CD4-positive, alpha-beta memory T cell (primary cell): ENCODE measurements at regions not wholly inside any gene's neighbourhood (a gene's known extent, or its start where the extent isn't known, plus 50 kb on each side); places are given as distances from the start of the nearest gene placed in this dataset.
A peak's percentile ranks its signal among the peaks of the same experiment; 100 is the strongest.

Source experiments
- CTCF ChIA-PET: fragments of 350-600 bp; sonication (Branson Sonifier 250); formaldehyde crosslinking; loops from one replicate; lab custom pipeline; 2021; ENCODE audit warnings: inconsistent platforms; ENCODE audit not compliant: partially characterized antibody; lab: Charles Lee
- POLR2A ChIA-PET: fragments of 350-600 bp; sonication (Branson Sonifier 250); formaldehyde crosslinking; loops from one replicate; lab custom pipeline; 2021; ENCODE audit not compliant: partially characterized antibody; lab: Charles Lee
- DNase-seq, 5 donors: peaks; one replicate each; pipeline versions ENCODE4 v3.0.0 to v3.0.0-alpha.2; 2020 to 2022; ENCODE audit warnings: mixed read lengths in 1 of 5
- H3K27ac ChIP-seq: one replicate; pipeline ENCODE4 v1.7.0; 2013; ENCODE audit warnings: low read depth, low read length
- H3K27me3 ChIP-seq: 2 replicates; pipeline ENCODE4 v1.7.0; 2013; ENCODE audit warnings: mild to moderate bottlenecking, low read length, moderate library complexity; ENCODE audit not compliant: insufficient read depth
- H3K36me3 ChIP-seq: 2 replicates; pipeline ENCODE4 v1.7.0; 2013; ENCODE audit warnings: mild to moderate bottlenecking, low read length, moderate library complexity; ENCODE audit not compliant: insufficient read depth
- H3K4me1 ChIP-seq: 2 replicates; pipeline ENCODE4 v1.7.0; 2013; ENCODE audit warnings: mild to moderate bottlenecking, low read length, moderate library complexity; ENCODE audit not compliant: insufficient read depth
- H3K4me3 ChIP-seq, 2 donors: one replicate each; pipeline ENCODE4 v1.7.0; 2013; ENCODE audit warnings: low read length in 2 of 2, mild to moderate bottlenecking in 1 of 2
- H3K9me3 ChIP-seq, 2 donors: one replicate each; pipeline ENCODE4 v1.7.0; 2013; ENCODE audit warnings: low read length in 2 of 2, control low read depth in 1 of 2; ENCODE audit not compliant: control insufficient read depth in 1 of 2
- H3K27ac Mint-ChIP-seq, 7 donors: one replicate each; pipeline ENCODE4 v1.8.0; 2020 to 2021; ENCODE audit warnings: mixed read lengths in 7 of 7, mild to moderate bottlenecking in 6 of 7, inconsistent platforms in 3 of 7, moderate library complexity in 3 of 7
- H3K27me3 Mint-ChIP-seq, 2 donors: one replicate each; pipeline ENCODE4 v1.8.0; 2020 to 2021; ENCODE audit warnings: mixed read lengths in 2 of 2
- H3K36me3 Mint-ChIP-seq, 2 donors: one replicate each; pipeline ENCODE4 v1.8.0; 2020 to 2021; ENCODE audit warnings: mixed read lengths in 2 of 2, inconsistent platforms in 1 of 2, mild to moderate bottlenecking in 1 of 2
- H3K4me1 Mint-ChIP-seq, 4 donors: one replicate each; pipeline ENCODE4 v1.8.0; 2020 to 2021; ENCODE audit warnings: mixed read lengths in 4 of 4, mild to moderate bottlenecking in 1 of 4
- H3K4me3 Mint-ChIP-seq, 8 donors: one replicate each; pipeline ENCODE4 v1.8.0; 2020 to 2021; ENCODE audit warnings: mixed read lengths in 8 of 8, mild to moderate bottlenecking in 7 of 8, moderate library complexity in 6 of 8, inconsistent platforms in 3 of 8
- H3K9me3 Mint-ChIP-seq, 8 donors: one replicate each; pipeline ENCODE4 v1.8.0; 2020 to 2021; ENCODE audit warnings: mixed read lengths in 8 of 8, mild to moderate bottlenecking in 5 of 8, inconsistent platforms in 3 of 8, moderate library complexity in 1 of 8
- intact Hi-C: fragments of 100-400 bp; cut with micrococcal nuclease; formaldehyde crosslinking; loops from one replicate; pipeline ENCODE4 v1.15.1; 2023

- H3K9me3 ChIP-seq: no peaks in the 10 kb centered on the region
- DNase-seq: no peak
- H3K27ac ChIP-seq: no peak overlapping the region
- POLR2A ChIA-PET: no interaction called here
- H3K9me3 Mint-ChIP-seq: peaks cover 4 to 30% (median 7%) of the 10 kb centered on the region in 8 donors
- intact Hi-C loops: no loop called here
- no peak overlapping the region for H3K4me3 ChIP-seq
- H3K4me3 Mint-ChIP-seq: no peak overlapping the region
- H3K27me3 Mint-ChIP-seq: no peaks in the 10 kb centered on the region
- H3K27ac Mint-ChIP-seq: no peak overlapping the region
- H3K4me1 ChIP-seq: no peaks in the 10 kb centered on the region
- H3K36me3 Mint-ChIP-seq: no peaks in the 10 kb centered on the region
- no peaks in the 10 kb centered on the region for H3K27me3 ChIP-seq
- H3K36me3 ChIP-seq: no peaks in the 10 kb centered on the region
- CTCF ChIA-PET: no interaction called here
- no peaks in the 10 kb centered on the region for H3K4me1 Mint-ChIP-seq
These were observed 329.4 kb upstream of the TBX3 start for GRCh38 chr12:115013236-115013981.

GRCh38 chr12:115012861-115013235 is 328.9 kb upstream of the TBX3 start:
- H3K4me3 ChIP-seq: no peak overlapping the region
- ChIA-PET POLR2A (no interaction called here), CTCF (no interaction called here)
- H3K27ac ChIP-seq: no peak overlapping the region
- Mint-ChIP-seq H3K4me1 (no peaks in the 10 kb centered on the region), H3K36me3 (no peaks in the 10 kb centered on the region), H3K9me3 (peaks cover 3 to 25% (median 4%) of the 10 kb centered on the region in 8 donors), H3K27me3 (no peaks in the 10 kb centered on the region), H3K27ac (no peak overlapping the region), H3K4me3 (no peak overlapping the region)
- intact Hi-C loops: no loop called here
- no peaks in the 10 kb centered on the region for H3K36me3 ChIP-seq
- no peaks in the 10 kb centered on the region for H3K27me3 ChIP-seq
- no peaks in the 10 kb centered on the region for H3K9me3 ChIP-seq
- no peaks in the 10 kb centered on the region for H3K4me1 ChIP-seq
- no peak for DNase-seq

- Histone ChIP-seq H3K4me3 (no peak overlapping the region), H3K9me3 (no peaks in the 10 kb centered on the region), H3K27ac (no peak overlapping the region), H3K4me1 (no peaks in the 10 kb centered on the region), H3K27me3 (no peaks in the 10 kb centered on the region), H3K36me3 (no peaks in the 10 kb centered on the region)
- H3K9me3 Mint-ChIP-seq: peaks cover 3 to 20% (median 4%) of the 10 kb centered on the region in 8 donors
- intact Hi-C loops: no loop called here
- no peaks in the 10 kb centered on the region for H3K27me3 Mint-ChIP-seq
- H3K4me3 Mint-ChIP-seq: no peak overlapping the region
- ChIA-PET CTCF (no interaction called here), POLR2A (no interaction called here)
- H3K4me1 Mint-ChIP-seq: no peaks in the 10 kb centered on the region
- H3K27ac Mint-ChIP-seq: peak overlapping the region in 1 of 7 donors; percentile 37
- no peaks in the 10 kb centered on the region for H3K36me3 Mint-ChIP-seq
- no peak for DNase-seq
These were observed 327.7 kb upstream of the TBX3 start for GRCh38 chr12:115011703-115012102.

- Mint-ChIP-seq H3K36me3 (no peaks in the 10 kb centered on the region), H3K27me3 (no peaks in the 10 kb centered on the region), H3K27ac (no peak overlapping the region), H3K9me3 (peaks cover 3 to 22% (median 6%) of the 10 kb centered on the region in 8 donors), H3K4me3 (no peak overlapping the region), H3K4me1 (no peaks in the 10 kb centered on the region)
- Histone ChIP-seq H3K4me1 (no peaks in the 10 kb centered on the region), H3K4me3 (no peak overlapping the region), H3K36me3 (no peaks in the 10 kb centered on the region), H3K27ac (no peak overlapping the region), H3K27me3 (no peaks in the 10 kb centered on the region), H3K9me3 (no peaks in the 10 kb centered on the region)
- CTCF ChIA-PET: no interaction called here
- DNase-seq: no peak
- POLR2A ChIA-PET: no interaction called here
- intact Hi-C loops: no loop called here
These were observed 326.5 kb upstream of the TBX3 start for GRCh38 chr12:115010324-115010995.

GRCh38 chr12:115008929-115009328 is 325.0 kb upstream of the TBX3 start:
- Mint-ChIP-seq H3K36me3 (no peaks in the 10 kb centered on the region), H3K4me1 (no peaks in the 10 kb centered on the region), H3K4me3 (no peak overlapping the region), H3K27ac (no peak overlapping the region), H3K27me3 (no peaks in the 10 kb centered on the region), H3K9me3 (peaks cover under 1 to 19% (median 5%) of the 10 kb centered on the region in 8 donors)
- Histone ChIP-seq H3K4me3 (no peak overlapping the region), H3K27ac (no peak overlapping the region), H3K36me3 (no peaks in the 10 kb centered on the region), H3K4me1 (no peaks in the 10 kb centered on the region), H3K9me3 (no peaks in the 10 kb centered on the region), H3K27me3 (no peaks in the 10 kb centered on the region)
- intact Hi-C loops: no loop called here
- ChIA-PET CTCF (no interaction called here), POLR2A (no interaction called here)
- DNase-seq: no peak

- Mint-ChIP-seq H3K9me3 (peaks cover 0 to 13% (median 5%) of the 10 kb centered on the region in 8 donors), H3K36me3 (no peaks in the 10 kb centered on the region), H3K27me3 (peaks cover 0 to 2% of the 10 kb centered on the region in 2 donors), H3K4me1 (no peaks in the 10 kb centered on the region), H3K4me3 (no peak overlapping the region), H3K27ac (peak overlapping the region in 1 of 7 donors; percentile 49)
- DNase-seq: no peak
- Histone ChIP-seq H3K27me3 (no peaks in the 10 kb centered on the region), H3K36me3 (no peaks in the 10 kb centered on the region), H3K4me3 (no peak overlapping the region), H3K9me3 (no peaks in the 10 kb centered on the region), H3K4me1 (no peaks in the 10 kb centered on the region), H3K27ac (no peak overlapping the region)
- POLR2A ChIA-PET: no interaction called here
- CTCF ChIA-PET: no interaction called here
- intact Hi-C loops: no loop called here
These were observed 320.6 kb upstream of the TBX3 start for GRCh38 chr12:115004470-115005146.

GRCh38 chr12:115002434-115002833 is 318.5 kb upstream of the TBX3 start:
- H3K36me3 ChIP-seq: no peaks in the 10 kb centered on the region
- H3K27ac ChIP-seq: no peak overlapping the region
- Mint-ChIP-seq H3K36me3 (no peaks in the 10 kb centered on the region), H3K9me3 (peaks cover 0 to 13% (median 8%) of the 10 kb centered on the region in 8 donors), H3K27ac (no peak overlapping the region), H3K4me3 (no peak overlapping the region), H3K27me3 (peaks cover 0 to 2% of the 10 kb centered on the region in 2 donors), H3K4me1 (no peaks in the 10 kb centered on the region)
- no peak for DNase-seq
- POLR2A ChIA-PET: no interaction called here
- intact Hi-C loops: no loop called here
- H3K27me3 ChIP-seq: no peaks in the 10 kb centered on the region
- CTCF ChIA-PET: interaction anchor here (1.1 kb wide), 1 partner anchor 19 kb away, joined by 3 read pairs; no protein-coding TSS in a partner anchor
- no peaks in the 10 kb centered on the region for H3K4me1 ChIP-seq
- no peak overlapping the region for H3K4me3 ChIP-seq
- no peaks in the 10 kb centered on the region for H3K9me3 ChIP-seq
